Natural killer cell (primary cell): ENCODE measurements at regions not wholly inside any gene's neighbourhood (a gene's known extent, or its start where the extent isn't known, plus 50 kb on each side); places are given as distances from the start of the nearest gene placed in this dataset.
"Not testable (repeated sequence)": the region's sequence is repeated elsewhere in the genome, so short reads cannot be mapped to it uniquely, and the experiment has no call there.

Source experiments
- ATAC-seq, 3 donors: fragments of 150-1000 bp in 2 of 3; fragments of 200-7000 bp in 1 of 3; cut with Tn5 transposase; 1 replicate in 1 of 3; 2 replicates in 2 of 3; pipeline ENCODE4 v1.10.0; 2021; ENCODE audit warnings: mild to moderate bottlenecking in 2 of 3, moderate library complexity in 2 of 3
- DNase-seq, 2 donors: peaks; one replicate each; pipeline versions ENCODE4 v3.0.0 to v3.0.0-alpha.2; 2013 to 2021; ENCODE audit warnings: mixed read lengths in 1 of 2
- H3K27ac ChIP-seq: one replicate; pipeline ENCODE4 v1.5.1; 2013; ENCODE audit warnings: mild to moderate bottlenecking, low read length
- H3K27me3 ChIP-seq: one replicate; pipeline ENCODE4 v1.6.1; 2013; ENCODE audit warnings: low read length; ENCODE audit not compliant: control insufficient read depth, insufficient read depth
- H3K36me3 ChIP-seq: one replicate; pipeline ENCODE4 v1.6.1; 2013; ENCODE audit warnings: low read length; ENCODE audit not compliant: control insufficient read depth, insufficient read depth
- H3K4me1 ChIP-seq: one replicate; pipeline ENCODE4 v1.6.1; 2013; ENCODE audit warnings: low read length; ENCODE audit not compliant: control insufficient read depth, insufficient read depth
- H3K4me3 ChIP-seq: one replicate; pipeline ENCODE4 v1.5.1; 2013; ENCODE audit warnings: low read length
- H3K9me3 ChIP-seq: one replicate; pipeline ENCODE4 v1.6.1; 2013; ENCODE audit warnings: low read length; ENCODE audit not compliant: control insufficient read depth, insufficient read depth
- H3K27ac Mint-ChIP-seq, 2 donors: one replicate each; pipeline ENCODE4 v1.8.0; 2022; ENCODE audit warnings: mild to moderate bottlenecking in 2 of 2, mixed read lengths in 2 of 2, moderate library complexity in 1 of 2
- H3K27me3 Mint-ChIP-seq, 2 donors: one replicate each; pipeline ENCODE4 v1.8.0; 2022; ENCODE audit warnings: low read depth in 2 of 2, mixed read lengths in 2 of 2
- H3K36me3 Mint-ChIP-seq: one replicate; pipeline ENCODE4 v1.8.0; 2022; ENCODE audit warnings: mixed read lengths
- H3K4me1 Mint-ChIP-seq, 2 donors: one replicate each; pipeline ENCODE4 v1.8.0; 2022; ENCODE audit warnings: mixed read lengths in 2 of 2
- H3K4me3 Mint-ChIP-seq: one replicate; pipeline ENCODE4 v1.8.0; 2022; ENCODE audit warnings: mild to moderate bottlenecking, moderate library complexity, mixed read lengths
- H3K9me3 Mint-ChIP-seq, 2 donors: one replicate each; pipeline ENCODE4 v1.8.0; 2022; ENCODE audit warnings: mixed read lengths in 2 of 2
- CTCF ChIP-seq: fragments of 200-600 bp; IDR thresholded peaks from one replicate; pipeline ENCODE4 v1.8.0; 2022; ENCODE audit warnings: antibody characterized with exemption
- WGBS: methylation state at CpG from one replicate; pipeline ENCODE4 v1.1.7; 2013; ENCODE audit warnings: missing lambda C conversion rate; ENCODE audit not compliant: insufficient coverage; 5-methylcytosine and 5-hydroxymethylcytosine counted together
- intact Hi-C: fragments of 100-400 bp; cut with micrococcal nuclease; formaldehyde crosslinking; loops from one replicate; pipeline ENCODE4 v1.14.2; 2022

GRCh38 chr15:34642247-34642646 is 58.8 kb upstream of the GOLGA8B start:
- no peak for DNase-seq
- Histone ChIP-seq H3K9me3 (no peaks in the 10 kb centered on the region), H3K27me3 (no peaks in the 10 kb centered on the region), H3K27ac (no peak overlapping the region), H3K4me1 (no peaks in the 10 kb centered on the region), H3K4me3 (no peak overlapping the region), H3K36me3 (no peaks in the 10 kb centered on the region)
- H3K27me3 Mint-ChIP-seq: peaks cover 3 to 25% of the 10 kb centered on the region in 2 donors
- H3K36me3 Mint-ChIP-seq: no peaks in the 10 kb centered on the region
- H3K4me3 Mint-ChIP-seq: no peak overlapping the region
- TF ChIP-seq CTCF: no peak
- 88% methylated on average over 4 of the region's 4 CpGs for WGBS
- no peak overlapping the region for H3K27ac Mint-ChIP-seq
- ATAC-seq: no peak
- intact Hi-C loops: no loop called here
- H3K4me1 Mint-ChIP-seq: no peaks in the 10 kb centered on the region
- no peaks in the 10 kb centered on the region for H3K9me3 Mint-ChIP-seq

- Mint-ChIP-seq H3K4me3 (no peak overlapping the region), H3K9me3 (no peaks in the 10 kb centered on the region), H3K27me3 (peaks cover 7 to 23% of the 10 kb centered on the region in 2 donors), H3K4me1 (no peaks in the 10 kb centered on the region), H3K27ac (no peak overlapping the region), H3K36me3 (no peaks in the 10 kb centered on the region)
- intact Hi-C loops: no loop called here
- Histone ChIP-seq H3K27me3 (no peaks in the 10 kb centered on the region), H3K9me3 (no peaks in the 10 kb centered on the region), H3K36me3 (no peaks in the 10 kb centered on the region), H3K4me3 (no peak overlapping the region), H3K27ac (no peak overlapping the region), H3K4me1 (no peaks in the 10 kb centered on the region)
- no peak for ATAC-seq
- TF ChIP-seq CTCF: no peak
- no peak for DNase-seq
Measured at GRCh38 chr15:34640661-34641060, 57.2 kb upstream of the GOLGA8B start.

GRCh38 chr15:34637305-34637704 is 53.9 kb upstream of the GOLGA8B start:
- H3K36me3 ChIP-seq: no peaks in the 10 kb centered on the region
- intact Hi-C loops: no loop called here
- Mint-ChIP-seq H3K9me3 (peaks cover 0 to 3% of the 10 kb centered on the region in 2 donors), H3K4me1 (no peaks in the 10 kb centered on the region), H3K4me3 (no peak overlapping the region), H3K36me3 (no peaks in the 10 kb centered on the region), H3K27me3 (peaks cover 3 to 28% of the 10 kb centered on the region in 2 donors), H3K27ac (no peak overlapping the region)
- H3K4me3 ChIP-seq: no peak overlapping the region
- no CpG with 5 or more reads among the region's 1 CpG for WGBS
- DNase-seq (no peak), ATAC-seq (no peak)
- H3K27me3 ChIP-seq: no peaks in the 10 kb centered on the region
- no peaks in the 10 kb centered on the region for H3K9me3 ChIP-seq
- H3K4me1 ChIP-seq: no peaks in the 10 kb centered on the region
- H3K27ac ChIP-seq: no peak overlapping the region
- no peak for TF ChIP-seq CTCF

GRCh38 chr15:34633602-34634001 is 50.2 kb upstream of the GOLGA8B start:
- DNase-seq, H3K36me3 ChIP-seq, H3K9me3 ChIP-seq, H3K27me3 ChIP-seq, H3K4me3 ChIP-seq, ATAC-seq, H3K9me3 Mint-ChIP-seq, H3K27ac ChIP-seq, intact Hi-C loops, H3K27ac Mint-ChIP-seq, H3K4me3 Mint-ChIP-seq, H3K4me1 Mint-ChIP-seq, H3K4me1 ChIP-seq, H3K36me3 Mint-ChIP-seq: not testable (repeated sequence)
- H3K27me3 Mint-ChIP-seq: peaks cover 8 to 20% of the 10 kb centered on the region in 2 donors
- WGBS: 92% methylated on average over 3 of the region's 4 CpGs
